Activated naive CD4-positive, alpha-beta T cell treated with anti-CD3 and anti-CD28 coated beads for 36 hours (primary cell): ENCODE measurements at regions not wholly inside any gene's neighbourhood (a gene's known extent, or its start where the extent isn't known, plus 50 kb on each side); places are given as distances from the start of the nearest gene placed in this dataset.
"Not testable (repeated sequence)": the region's sequence is repeated elsewhere in the genome, so short reads cannot be mapped to it uniquely, and the experiment has no call there.

Experiments
- CTCF ChIA-PET: fragments of 350-600 bp; sonication (Branson Sonifier 250); formaldehyde crosslinking; loops from one replicate; lab custom pipeline; 2021; ENCODE audit warnings: antibody characterized with exemption; lab: Charles Lee
- DNase-seq: peaks from one replicate; pipeline ENCODE4 v3.0.0-alpha.2; 2020
- H3K27ac Mint-ChIP-seq: one replicate; pipeline ENCODE4 v1.8.0; 2021; ENCODE audit warnings: mild to moderate bottlenecking, mixed read lengths
- H3K27me3 Mint-ChIP-seq: one replicate; pipeline ENCODE4 v1.8.0; 2021; ENCODE audit warnings: low read depth, mixed read lengths
- H3K36me3 Mint-ChIP-seq: one replicate; pipeline ENCODE4 v1.8.0; 2021; ENCODE audit warnings: low read depth, mixed read lengths
- H3K4me1 Mint-ChIP-seq: one replicate; pipeline ENCODE4 v1.8.0; 2021; ENCODE audit warnings: low read depth, mixed read lengths
- H3K4me3 Mint-ChIP-seq: one replicate; pipeline ENCODE4 v1.8.0; 2021; ENCODE audit warnings: mild to moderate bottlenecking, moderate library complexity, mixed read lengths
- H3K9me3 Mint-ChIP-seq: one replicate; pipeline ENCODE4 v1.8.0; 2021; ENCODE audit warnings: mixed read lengths
- intact Hi-C: fragments of 100-400 bp; cut with micrococcal nuclease; formaldehyde crosslinking; loops from one replicate; pipeline ENCODE4 v1.15.1; 2023

GRCh38 chr3:105255350-105255749, 111.4 kb upstream of the ALCAM start:
- intact Hi-C loops, result no loop called here
- H3K27ac Mint-ChIP-seq, result no peak overlapping the region
- H3K9me3 Mint-ChIP-seq, result peaks cover 1% of the 10 kb centered on the region
- no peaks in the 10 kb centered on the region for H3K4me1 Mint-ChIP-seq
- no peaks in the 10 kb centered on the region for H3K27me3 Mint-ChIP-seq
- no peak overlapping the region for H3K4me3 Mint-ChIP-seq
- CTCF ChIA-PET, result no interaction called here
- no peak for DNase-seq
- no peaks in the 10 kb centered on the region for H3K36me3 Mint-ChIP-seq

GRCh38 chr3:105259496-105259895, 107.2 kb upstream of the ALCAM start:
- no peak for DNase-seq
- Mint-ChIP-seq H3K36me3 (no peaks in the 10 kb centered on the region), H3K4me1 (no peaks in the 10 kb centered on the region), H3K27me3 (peaks cover 6% of the 10 kb centered on the region), H3K9me3 (no peaks in the 10 kb centered on the region), H3K4me3 (no peak overlapping the region), H3K27ac (no peak overlapping the region)
- CTCF ChIA-PET, result no interaction called here
- intact Hi-C loops, result no loop called here

GRCh38 chr3:105260385-105260784, 106.3 kb upstream of the ALCAM start:
- Mint-ChIP-seq H3K27me3 (peaks cover 6% of the 10 kb centered on the region), H3K4me3 (no peak overlapping the region), H3K27ac (no peak overlapping the region), H3K36me3 (no peaks in the 10 kb centered on the region), H3K9me3 (no peaks in the 10 kb centered on the region), H3K4me1 (no peaks in the 10 kb centered on the region)
- CTCF ChIA-PET, result no interaction called here
- intact Hi-C loops, result no loop called here
- DNase-seq, result no peak

- DNase-seq, result no peak
- intact Hi-C loops, result no loop called here
- Mint-ChIP-seq H3K4me3 (no peak overlapping the region), H3K9me3 (no peaks in the 10 kb centered on the region), H3K27ac (no peak overlapping the region), H3K36me3 (no peaks in the 10 kb centered on the region), H3K4me1 (no peaks in the 10 kb centered on the region), H3K27me3 (peaks cover 8% of the 10 kb centered on the region)
- CTCF ChIA-PET, result no interaction called here
Measured at GRCh38 chr3:105274536-105274935, 92.2 kb upstream of the ALCAM start.

GRCh38 chr3:105274958-105275357, 91.8 kb upstream of the ALCAM start:
- no peaks in the 10 kb centered on the region for H3K9me3 Mint-ChIP-seq
- H3K36me3 Mint-ChIP-seq, result no peaks in the 10 kb centered on the region
- peaks cover 8% of the 10 kb centered on the region for H3K27me3 Mint-ChIP-seq
- H3K27ac Mint-ChIP-seq, result no peak overlapping the region
- H3K4me1 Mint-ChIP-seq, result no peaks in the 10 kb centered on the region
- H3K4me3 Mint-ChIP-seq, result no peak overlapping the region
- CTCF ChIA-PET, result no interaction called here
- intact Hi-C loops, result no loop called here
- no peak for DNase-seq

GRCh38 chr3:105277656-105278055, 89.1 kb upstream of the ALCAM start:
- H3K4me1 Mint-ChIP-seq, result no peaks in the 10 kb centered on the region
- DNase-seq, result no peak
- intact Hi-C loops, result no loop called here
- CTCF ChIA-PET, result interaction anchor here (0.6 kb wide), 1 partner anchor 31 kb away, joined by 3 read pairs; no protein-coding TSS in a partner anchor
- H3K4me3 Mint-ChIP-seq, result no peak overlapping the region
- H3K36me3 Mint-ChIP-seq, result no peaks in the 10 kb centered on the region
- no peaks in the 10 kb centered on the region for H3K9me3 Mint-ChIP-seq
- peaks cover 12% of the 10 kb centered on the region for H3K27me3 Mint-ChIP-seq
- no peak overlapping the region for H3K27ac Mint-ChIP-seq

GRCh38 chr3:105278688-105279087, 88.0 kb upstream of the ALCAM start:
- DNase-seq, result no peak
- no peaks in the 10 kb centered on the region for H3K9me3 Mint-ChIP-seq
- peaks cover 12% of the 10 kb centered on the region for H3K27me3 Mint-ChIP-seq
- intact Hi-C loops, result no loop called here
- H3K27ac Mint-ChIP-seq, result no peak overlapping the region
- H3K4me1 Mint-ChIP-seq, result no peaks in the 10 kb centered on the region
- CTCF ChIA-PET, result no interaction called here
- H3K36me3 Mint-ChIP-seq, result no peaks in the 10 kb centered on the region
- H3K4me3 Mint-ChIP-seq, result no peak overlapping the region

GRCh38 chr3:105281989-105282388, 84.7 kb upstream of the ALCAM start:
- Mint-ChIP-seq H3K27me3 (peaks cover 10% of the 10 kb centered on the region), H3K27ac (no peak overlapping the region), H3K36me3 (no peaks in the 10 kb centered on the region), H3K4me3 (no peak overlapping the region), H3K9me3 (no peaks in the 10 kb centered on the region), H3K4me1 (no peaks in the 10 kb centered on the region)
- CTCF ChIA-PET, result no interaction called here
- no peak for DNase-seq
- intact Hi-C loops, result no loop called here

- Mint-ChIP-seq H3K4me3 (no peak overlapping the region), H3K36me3 (no peaks in the 10 kb centered on the region), H3K9me3 (no peaks in the 10 kb centered on the region), H3K27me3 (peaks cover 10% of the 10 kb centered on the region), H3K27ac (no peak overlapping the region), H3K4me1 (no peaks in the 10 kb centered on the region)
- no peak for DNase-seq
- intact Hi-C loops, result no loop called here
- CTCF ChIA-PET, result no interaction called here
Measured at GRCh38 chr3:105284876-105285275, 81.8 kb upstream of the ALCAM start.

GRCh38 chr3:105285653-105286241, 81.0 kb upstream of the ALCAM start:
- no peak for DNase-seq
- intact Hi-C loops, result no loop called here
- Mint-ChIP-seq H3K9me3 (no peaks in the 10 kb centered on the region), H3K4me1 (no peaks in the 10 kb centered on the region), H3K27ac (no peak overlapping the region), H3K27me3 (peaks cover 10% of the 10 kb centered on the region), H3K36me3 (no peaks in the 10 kb centered on the region), H3K4me3 (no peak overlapping the region)
- CTCF ChIA-PET, result interaction anchor here (0.6 to 0.7 kb wide), 2 partner anchors 83 to 237 kb away, joined by 3 to 4 read pairs; no protein-coding TSS in a partner anchor

- Mint-ChIP-seq H3K4me1 (no peaks in the 10 kb centered on the region), H3K4me3 (no peak overlapping the region), H3K27me3 (peaks cover 10% of the 10 kb centered on the region), H3K27ac (no peak overlapping the region), H3K9me3 (peaks cover 7% of the 10 kb centered on the region), H3K36me3 (no peaks in the 10 kb centered on the region)
- CTCF ChIA-PET, result no interaction called here
- intact Hi-C loops, result no loop called here
- DNase-seq, result no peak
Measured at GRCh38 chr3:105293441-105293840, 73.3 kb upstream of the ALCAM start.

- H3K9me3 Mint-ChIP-seq, H3K27me3 Mint-ChIP-seq, DNase-seq, H3K36me3 Mint-ChIP-seq, H3K4me1 Mint-ChIP-seq, CTCF ChIA-PET, H3K4me3 Mint-ChIP-seq, H3K27ac Mint-ChIP-seq, intact Hi-C loops: not testable (repeated sequence)
Measured at GRCh38 chr3:105296182-105296822, 70.4 kb upstream of the ALCAM start.

GRCh38 chr3:105304487-105304886, 62.2 kb upstream of the ALCAM start:
- H3K36me3 Mint-ChIP-seq, result no peaks in the 10 kb centered on the region
- CTCF ChIA-PET, result no interaction called here
- no peak for DNase-seq
- H3K27me3 Mint-ChIP-seq, result peaks cover 8% of the 10 kb centered on the region
- intact Hi-C loops, result no loop called here
- peaks cover 20% of the 10 kb centered on the region for H3K9me3 Mint-ChIP-seq
- no peak overlapping the region for H3K4me3 Mint-ChIP-seq
- no peak overlapping the region for H3K27ac Mint-ChIP-seq
- no peaks in the 10 kb centered on the region for H3K4me1 Mint-ChIP-seq
